ENCODE measurements at regions not wholly inside any gene's neighbourhood (a gene's known extent, or its start where the extent isn't known, plus 50 kb on each side); places are given as distances from the start of the nearest gene placed in this dataset.
"Not testable (repeated sequence)": the region's sequence is repeated elsewhere in the genome, so short reads cannot be mapped to it uniquely, and the experiment has no call there.

- DNase-seq = peak; percentile 71 to 78
These were observed 108.4 kb upstream of the PRSS16 start for GRCh38 chr6:27138837-27139755.

- DNase-seq = peak in 1 of 2 donors; percentile 19
These were observed 107.5 kb upstream of the PRSS16 start for GRCh38 chr6:27139756-27140579.

GRCh38 chr6:27140999-27141528 is 106.4 kb upstream of the PRSS16 start:
- DNase-seq = no peak

- DNase-seq = no peak
These were observed 105.9 kb upstream of the PRSS16 start for GRCh38 chr6:27141529-27142015.

GRCh38 chr6:27143020-27143388 is 104.5 kb upstream of the PRSS16 start:
- not testable (repeated sequence) for DNase-seq

GRCh38 chr6:27143474-27144026 is 104.0 kb upstream of the PRSS16 start:
- no peak for DNase-seq

GRCh38 chr6:27144740-27145079 is 102.8 kb upstream of the PRSS16 start:
- DNase-seq = no peak

GRCh38 chr6:27145731-27146455 is 101.6 kb upstream of the PRSS16 start:
- DNase-seq = peak; percentile 79 to 86

GRCh38 chr6:27146456-27146705 is 101.1 kb upstream of the PRSS16 start:
- not testable (repeated sequence) for DNase-seq

GRCh38 chr6:27146706-27147505 is 100.6 kb upstream of the PRSS16 start:
- peak; percentile 97 to 99 for DNase-seq

- no peak for DNase-seq
These were observed 99.1 kb upstream of the PRSS16 start for GRCh38 chr6:27148404-27148795.

GRCh38 chr6:27149150-27149549 is 98.4 kb upstream of the PRSS16 start:
- no peak for DNase-seq

GRCh38 chr6:27154696-27155095 is 92.8 kb upstream of the PRSS16 start:
- DNase-seq = no peak

GRCh38 chr6:27156874-27157458 is 90.5 kb upstream of the PRSS16 start:
- no peak for DNase-seq

- peak; percentile 69 to 79 for DNase-seq
These were observed 89.8 kb upstream of the PRSS16 start for GRCh38 chr6:27157459-27158315.

GRCh38 chr6:27158316-27158643 is 89.2 kb upstream of the PRSS16 start:
- DNase-seq = no peak

GRCh38 chr6:27159725-27160124 is 87.8 kb upstream of the PRSS16 start:
- no peak for DNase-seq

GRCh38 chr6:27161115-27161514 is 86.4 kb upstream of the PRSS16 start:
- no peak for DNase-seq

GRCh38 chr6:27161603-27161945 is 85.9 kb upstream of the PRSS16 start:
- DNase-seq = no peak

- peak; percentile 29 to 88 for DNase-seq
These were observed 85.4 kb upstream of the PRSS16 start for GRCh38 chr6:27161946-27162603.
